HCT116 (cell line): ENCODE measurements at regions not wholly inside any gene's neighbourhood (a gene's known extent, or its start where the extent isn't known, plus 50 kb on each side); places are given as distances from the start of the nearest gene placed in this dataset.
"Not testable (repeated sequence)": the region's sequence is repeated elsewhere in the genome, so short reads cannot be mapped to it uniquely, and the experiment has no call there.

Experiments
- ATF3 ChIP-seq: IDR thresholded peaks from 2 replicates; pipeline ENCODE4 v1.6.1; 2012
- CEBPB ChIP-seq: IDR thresholded peaks from 2 replicates; pipeline ENCODE4 v1.6.1; 2012; ENCODE audit warnings: low read depth
- CTCF ChIP-seq, 3 experiments: fragments of 200-600 bp in 1 of 3; sonication (generic) in 1 of 3; IDR thresholded peaks in 2 of 3; conservative IDR thresholded peaks in 1 of 3; 2 replicates each; pipeline ENCODE4 v1.5.1; 2012 to 2017; ENCODE audit warnings: low read depth in 2 of 3, low read length in 2 of 3, antibody characterized with exemption in 1 of 3, borderline replicate concordance in 1 of 3, control low read depth in 1 of 3, mild to moderate bottlenecking in 1 of 3, mixed read lengths in 1 of 3, mixed run types in 1 of 3, moderate library complexity in 1 of 3; ENCODE audit not compliant: insufficient read depth in 1 of 3
- POLR2A ChIP-seq: IDR thresholded peaks from 2 replicates; pipeline ENCODE4 v1.7.0; 2011; ENCODE audit warnings: borderline replicate concordance; ENCODE audit not compliant: insufficient read depth, insufficient read length; ENCODE audit errors: extremely low read depth
- POLR2AphosphoS5 ChIP-seq: IDR thresholded peaks from 2 replicates; pipeline ENCODE4 v1.6.1; 2011; ENCODE audit warnings: mild to moderate bottlenecking, low read depth, low read length, moderate library complexity
- SP1 ChIP-seq: IDR thresholded peaks from 2 replicates; pipeline ENCODE4 v1.6.1; 2012; ENCODE audit warnings: low read depth
- YY1 ChIP-seq: IDR thresholded peaks from 2 replicates; pipeline ENCODE4 v1.6.1; 2011; ENCODE audit warnings: low read length, low read depth, moderate library complexity, mild to moderate bottlenecking; ENCODE audit not compliant: insufficient replicate concordance; ENCODE audit errors: extremely low read depth
- ZBTB33 ChIP-seq: IDR thresholded peaks from 2 replicates; pipeline ENCODE4 v1.6.1; 2011; ENCODE audit warnings: mild to moderate bottlenecking, low read length, moderate library complexity; ENCODE audit not compliant: insufficient replicate concordance; ENCODE audit errors: extremely low read depth

GRCh38 chr20:30624310-30624709, 633.2 kb upstream of the DEFB115 start:
- not testable (repeated sequence) for TF ChIP-seq ZBTB33; POLR2A; YY1; CTCF (IDR thresholded peaks at IDR 0.05 in 2 of 3, conservative IDR thresholded peaks at IDR 0.05 in 1 of 3; ENCODE audit: borderline replicate concordance in 1 of 3, insufficient read depth in 1 of 3, low read depth in 2 of 3, low read length in 2 of 3); POLR2AphosphoS5; CEBPB; ATF3; SP1
